ENCODE measurements at regions not wholly inside any gene's neighbourhood (a gene's known extent, or its start where the extent isn't known, plus 50 kb on each side); places are given as distances from the start of the nearest gene placed in this dataset.
"Not testable (repeated sequence)": the region's sequence is repeated elsewhere in the genome, so short reads cannot be mapped to it uniquely, and the experiment has no call there.

DNA sequence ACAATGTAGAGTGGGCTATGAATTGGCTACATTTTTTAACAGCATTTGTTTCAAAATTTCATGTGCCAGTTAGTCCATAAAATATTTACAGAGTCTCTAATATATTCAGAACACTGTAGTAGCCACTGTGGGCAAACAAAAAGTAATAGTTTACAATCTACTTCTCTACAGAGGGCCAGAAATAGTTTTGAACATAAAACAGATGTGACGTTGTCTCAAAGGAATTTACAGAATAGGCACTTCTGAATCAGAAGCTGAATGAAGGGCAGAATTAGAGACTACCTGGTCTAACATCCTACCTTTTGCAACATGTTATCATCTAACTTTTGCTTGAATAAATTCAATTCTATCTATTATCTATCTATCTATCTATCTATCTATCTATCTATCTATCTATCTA lies 811.9 kb upstream of the EPHA5 start:
- WGBS, 2 donors: 42 to 49% methylated on average over 1 of the region's 1 CpG
- intact Hi-C loops (cut with DNase I): no loop called here
- DNase-seq: no peak

GRCh38 chr4:66475596-66475995 lies 805.3 kb upstream of the EPHA5 start:
- DNase-seq: no peak
- no peak overlapping the region for H3K27ac ChIP-seq
- H3K4me1 ChIP-seq: no peaks in the 10 kb centered on the region
- no peaks in the 10 kb centered on the region for H3K27me3 ChIP-seq
- H3K4me3 ChIP-seq: no peak overlapping the region
- no peak for TF ChIP-seq CTCF (IDR thresholded peaks at IDR 0.05)
- H3K36me3 ChIP-seq: no peaks in the 10 kb centered on the region
- WGBS, 2 donors: 53 to 65% methylated on average over 3 of the region's 3 CpGs
- no peak for ATAC-seq
- H3K9me3 ChIP-seq: peaks cover 0 to 27% (median 6%) of the 10 kb centered on the region in 11 donors
- intact Hi-C loops (cut with DNase I): no loop called here

More for the DNA sequence above, 811.9 kb upstream of the EPHA5 start:
- Histone ChIP-seq H3K27me3 (no peaks in the 10 kb centered on the region), H3K27ac (no peak overlapping the region), H3K4me1 (no peaks in the 10 kb centered on the region), H3K4me3 (no peak overlapping the region), H3K9me3 (peaks cover 0 to 14% (median 0%) of the 10 kb centered on the region in 11 donors), H3K36me3 (no peaks in the 10 kb centered on the region)
- TF ChIP-seq CTCF (IDR thresholded peaks at IDR 0.05): no peak
- no peak for ATAC-seq

- no peak for TF ChIP-seq CTCF (IDR thresholded peaks at IDR 0.05)
- no peak overlapping the region for H3K27ac ChIP-seq
- DNase-seq: no peak
- no peak overlapping the region for H3K4me3 ChIP-seq
- H3K4me1 ChIP-seq: no peaks in the 10 kb centered on the region
- WGBS, 2 donors: 80 to 88% methylated on average over 4 of the region's 4 CpGs
- no peak for ATAC-seq
- intact Hi-C loops (cut with DNase I): no loop called here
- no peaks in the 10 kb centered on the region for H3K36me3 ChIP-seq
- H3K27me3 ChIP-seq: no peaks in the 10 kb centered on the region
- peaks cover 0 to 30% (median 0%) of the 10 kb centered on the region in 11 donors for H3K9me3 ChIP-seq
Observed at GRCh38 chr4:66465111-66465510, 794.8 kb upstream of the EPHA5 start.

- H3K4me1 ChIP-seq; DNase-seq; H3K27me3 ChIP-seq; ATAC-seq; H3K27ac ChIP-seq; H3K4me3 ChIP-seq; H3K36me3 ChIP-seq; intact Hi-C loops (cut with DNase I): not testable (repeated sequence)
- 70 to 82% methylated on average over 7 of the region's 7 CpGs for WGBS, 2 donors
- peaks cover 0 to 37% (median 0%) of the 10 kb centered on the region in 11 donors for H3K9me3 ChIP-seq
Observed at GRCh38 chr4:66462890-66463289, 792.6 kb upstream of the EPHA5 start.

- H3K27ac ChIP-seq: no peak overlapping the region
Observed at GRCh38 chr4:66451741-66452140, 781.5 kb upstream of the EPHA5 start.

More at GRCh38 chr4:66451741-66452140, 781.5 kb upstream of the EPHA5 start:
- intact Hi-C loops (cut with DNase I): no loop called here
- peaks cover 0 to 26% (median 0%) of the 10 kb centered on the region in 11 donors for H3K9me3 ChIP-seq
- no peak for TF ChIP-seq CTCF (IDR thresholded peaks at IDR 0.05)
- ATAC-seq (no peak), DNase-seq (no peak)
- H3K4me3 ChIP-seq: no peak overlapping the region
- H3K4me1 ChIP-seq: no peaks in the 10 kb centered on the region
- no peaks in the 10 kb centered on the region for H3K27me3 ChIP-seq
- H3K36me3 ChIP-seq: no peaks in the 10 kb centered on the region

Data from heart right ventricle (tissue), 16 donors.